ENCODE measurements at regions not wholly inside any gene's neighbourhood (a gene's known extent, or its start where the extent isn't known, plus 50 kb on each side); places are given as distances from the start of the nearest gene placed in this dataset.

DNA sequence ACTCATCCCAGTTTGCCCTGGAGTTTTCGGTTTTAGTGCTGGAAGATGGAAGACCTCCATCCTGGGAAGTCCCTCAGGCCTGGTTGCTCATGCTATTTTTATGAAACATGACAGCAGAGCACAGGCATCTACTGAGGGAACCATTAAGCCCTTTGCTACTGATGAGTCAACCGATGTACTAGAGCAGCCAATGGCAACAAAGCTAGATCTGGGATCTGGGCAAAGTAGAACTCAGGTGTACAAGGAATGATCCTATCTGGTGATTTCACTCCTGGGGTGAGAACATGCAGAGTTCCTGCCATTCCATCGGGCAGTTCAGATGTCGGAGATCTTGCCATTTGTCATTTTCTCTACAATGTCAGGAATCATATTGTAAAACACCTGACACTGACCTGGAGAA, 166.2 kb upstream of the NSMCE3 start:
- H3K9me3 ChIP-seq, result no peaks in the 10 kb centered on the region
- H3K27ac ChIP-seq, result no peak overlapping the region
- no peaks in the 10 kb centered on the region for H3K27me3 ChIP-seq
- H3K4me1 ChIP-seq (ENCODE audit: insufficient read depth), result no peaks in the 10 kb centered on the region
- no peak overlapping the region for H3K4me3 ChIP-seq
- intact Hi-C loops (cut with DNase I), result no loop called here
- no peaks in the 10 kb centered on the region for H3K36me3 ChIP-seq
- TF ChIP-seq, protein P1, sequence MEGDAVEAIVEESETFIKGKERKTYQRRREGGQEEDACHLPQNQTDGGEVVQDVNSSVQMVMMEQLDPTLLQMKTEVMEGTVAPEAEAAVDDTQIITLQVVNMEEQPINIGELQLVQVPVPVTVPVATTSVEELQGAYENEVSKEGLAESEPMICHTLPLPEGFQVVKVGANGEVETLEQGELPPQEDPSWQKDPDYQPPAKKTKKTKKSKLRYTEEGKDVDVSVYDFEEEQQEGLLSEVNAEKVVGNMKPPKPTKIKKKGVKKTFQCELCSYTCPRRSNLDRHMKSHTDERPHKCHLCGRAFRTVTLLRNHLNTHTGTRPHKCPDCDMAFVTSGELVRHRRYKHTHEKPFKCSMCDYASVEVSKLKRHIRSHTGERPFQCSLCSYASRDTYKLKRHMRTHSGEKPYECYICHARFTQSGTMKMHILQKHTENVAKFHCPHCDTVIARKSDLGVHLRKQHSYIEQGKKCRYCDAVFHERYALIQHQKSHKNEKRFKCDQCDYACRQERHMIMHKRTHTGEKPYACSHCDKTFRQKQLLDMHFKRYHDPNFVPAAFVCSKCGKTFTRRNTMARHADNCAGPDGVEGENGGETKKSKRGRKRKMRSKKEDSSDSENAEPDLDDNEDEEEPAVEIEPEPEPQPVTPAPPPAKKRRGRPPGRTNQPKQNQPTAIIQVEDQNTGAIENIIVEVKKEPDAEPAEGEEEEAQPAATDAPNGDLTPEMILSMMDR (IDR thresholded peaks at IDR 0.05), result no peak
- TF ChIP-seq EP300 (IDR thresholded peaks at IDR 0.05), result no peak
- no peak for TF ChIP-seq POLR2A (IDR thresholded peaks at IDR 0.05)
- no peak for DNase-seq
- WGBS, 3 donors, result 91 to 96% (median 93%) methylated on average over 4 of the region's 4 CpGs

DNA sequence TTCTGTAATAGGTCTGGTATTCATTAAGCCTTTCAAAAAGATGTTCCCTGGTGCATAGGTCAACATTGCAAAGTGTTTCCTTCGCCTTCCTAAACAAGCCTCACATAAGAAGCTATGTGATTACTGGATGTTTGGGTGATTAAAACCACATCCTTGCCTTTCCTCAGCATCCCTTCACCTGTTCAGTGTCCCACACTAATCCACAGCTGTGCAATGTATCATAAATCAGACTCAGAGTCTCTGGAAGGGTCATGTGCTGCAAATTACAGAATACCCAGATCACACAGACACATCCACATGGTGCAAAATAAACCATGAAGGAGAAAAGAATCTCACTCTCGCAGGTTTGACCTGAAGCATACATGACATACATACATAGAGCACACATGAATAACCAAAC, 164.7 kb upstream of the NSMCE3 start:
- Histone ChIP-seq H3K4me3 (no peak overlapping the region), H3K27me3 (no peaks in the 10 kb centered on the region), H3K4me1 (ENCODE audit: insufficient read depth) (no peaks in the 10 kb centered on the region), H3K36me3 (no peaks in the 10 kb centered on the region), H3K27ac (no peak overlapping the region), H3K9me3 (no peaks in the 10 kb centered on the region)
- 45 to 61% (median 59%) methylated on average over 2 of the region's 2 CpGs for WGBS, 3 donors
- TF ChIP-seq EP300 (IDR thresholded peaks at IDR 0.05) (no peak), POLR2A (IDR thresholded peaks at IDR 0.05) (no peak)
- TF ChIP-seq, protein P1 (IDR thresholded peaks at IDR 0.05), result no peak
- intact Hi-C loops (cut with DNase I), result no loop called here
- no peak for DNase-seq

DNA sequence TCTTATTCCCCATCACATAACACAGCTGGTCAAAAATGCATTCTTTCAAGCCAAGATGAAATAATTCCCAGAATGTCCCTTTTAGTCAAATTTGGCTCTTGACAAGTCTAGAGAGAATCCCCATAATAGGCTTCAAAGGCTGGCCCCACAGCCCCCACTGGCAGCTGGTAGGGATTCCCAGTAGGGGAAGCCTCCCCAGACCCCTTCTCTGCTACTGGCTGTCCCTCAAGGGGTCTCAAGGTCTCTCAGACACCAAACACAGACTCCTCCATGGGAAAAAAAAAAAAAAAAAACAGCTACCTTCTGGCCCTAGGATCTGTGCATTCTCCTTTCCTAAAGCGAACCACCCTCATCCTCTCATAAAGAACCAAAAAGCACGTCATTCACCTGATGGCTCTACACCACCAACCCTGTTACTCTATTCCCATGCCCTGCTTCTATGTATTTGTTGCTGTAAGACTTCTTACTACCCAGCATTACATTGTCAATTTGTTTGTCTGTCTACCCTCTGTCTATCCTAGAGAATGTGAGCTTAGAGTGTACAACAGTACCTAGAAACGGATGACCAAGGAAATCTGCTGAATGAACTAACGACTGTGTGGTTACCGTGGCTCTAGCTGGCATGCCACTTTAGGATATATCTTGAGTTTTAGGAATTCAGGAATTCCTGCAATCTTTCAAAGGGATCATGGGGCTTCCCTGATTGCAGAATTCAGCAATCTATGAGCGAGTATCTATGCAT, 164.1 kb upstream of the NSMCE3 start:
- Histone ChIP-seq H3K27ac (no peak overlapping the region), H3K27me3 (no peaks in the 10 kb centered on the region)
- no peak for DNase-seq

DNA sequence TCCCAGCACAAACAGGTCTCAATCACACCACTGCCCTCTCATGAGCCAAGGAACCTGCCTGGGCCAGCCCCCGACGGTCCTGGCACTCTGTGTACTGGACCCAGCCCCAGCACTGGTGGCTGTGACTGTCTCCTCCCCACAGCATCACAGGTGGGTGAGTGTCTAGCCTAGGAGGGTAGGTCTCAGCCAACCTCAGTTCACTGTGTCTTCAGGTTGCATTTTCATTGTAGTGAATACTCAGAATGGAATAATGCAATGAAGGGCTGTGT, 163.4 kb upstream of the NSMCE3 start:
- no peaks in the 10 kb centered on the region for H3K4me1 ChIP-seq (ENCODE audit: insufficient read depth)

More for the DNA sequence above, 164.1 kb upstream of the NSMCE3 start:
- 63 to 70% (median 68%) methylated on average over 6 of the region's 6 CpGs for WGBS, 3 donors
- TF ChIP-seq EP300 (IDR thresholded peaks at IDR 0.05), result no peak
- no peak for TF ChIP-seq POLR2A (IDR thresholded peaks at IDR 0.05)
- TF ChIP-seq, protein P1 (IDR thresholded peaks at IDR 0.05), result no peak
- H3K36me3 ChIP-seq, result no peaks in the 10 kb centered on the region
- no peaks in the 10 kb centered on the region for H3K9me3 ChIP-seq
- H3K4me3 ChIP-seq, result no peak overlapping the region
- intact Hi-C loops (cut with DNase I), result no loop called here
- H3K4me1 ChIP-seq (ENCODE audit: insufficient read depth), result no peaks in the 10 kb centered on the region

More for the DNA sequence above, 163.4 kb upstream of the NSMCE3 start:
- H3K27me3 ChIP-seq, result no peaks in the 10 kb centered on the region
- DNase-seq, result no peak
- H3K27ac ChIP-seq, result no peak overlapping the region
- H3K9me3 ChIP-seq, result no peaks in the 10 kb centered on the region
- no peak for TF ChIP-seq POLR2A (IDR thresholded peaks at IDR 0.05)
- TF ChIP-seq EP300 (IDR thresholded peaks at IDR 0.05), result no peak
- TF ChIP-seq, protein P1 (IDR thresholded peaks at IDR 0.05), result no peak
- no peaks in the 10 kb centered on the region for H3K36me3 ChIP-seq
- no peak overlapping the region for H3K4me3 ChIP-seq
- intact Hi-C loops (cut with DNase I), result no loop called here
- WGBS, 3 donors, result 69 to 89% (median 84%) methylated on average over 2 of the region's 2 CpGs

Data from ovary (tissue), 7 donors.